ENCODE measurements at regions not wholly inside any gene's neighbourhood (a gene's known extent, or its start where the extent isn't known, plus 50 kb on each side); places are given as distances from the start of the nearest gene placed in this dataset.
"Not testable (repeated sequence)": the region's sequence is repeated elsewhere in the genome, so short reads cannot be mapped to it uniquely, and the experiment has no call there.

DNA sequence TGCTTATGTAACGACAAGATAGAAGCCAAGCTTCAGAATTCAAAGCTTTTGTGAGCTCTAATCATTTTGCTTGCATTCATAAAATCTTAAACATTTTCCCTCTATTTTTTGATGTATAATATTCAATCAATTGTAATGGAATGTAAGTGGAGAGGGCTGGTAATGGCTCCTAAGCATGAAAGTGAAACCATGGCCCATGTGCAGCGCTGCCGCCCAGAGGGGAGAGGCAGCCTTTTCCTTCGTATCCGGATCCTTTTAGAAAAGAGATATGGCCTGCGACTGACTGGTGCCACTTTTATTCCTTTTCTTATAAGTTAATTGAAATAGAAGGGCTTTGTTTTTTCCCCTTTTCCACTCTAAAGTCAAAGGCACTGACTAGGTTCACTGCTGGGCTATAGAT lies 178.9 kb upstream of the POMZP3 start:
- H3K4me1 ChIP-seq (ENCODE audit: control insufficient read depth in 2 of 2, insufficient read depth in 2 of 2, low read length in 2 of 2); H3K4me3 ChIP-seq (ENCODE audit: low read length in 2 of 2); H3K27ac ChIP-seq (ENCODE audit: low read depth in 2 of 2, low read length in 2 of 2); H3K36me3 ChIP-seq (ENCODE audit: control insufficient read depth in 2 of 2, insufficient read depth in 2 of 2, low read length in 2 of 2); H3K9me3 ChIP-seq (ENCODE audit: control insufficient read depth in 2 of 2, low read length in 2 of 2); H3K9ac ChIP-seq (ENCODE audit: low read depth in 1 of 2, low read length in 2 of 2); H3K27me3 ChIP-seq (ENCODE audit: control insufficient read depth in 2 of 2, insufficient read depth in 2 of 2, low read length in 2 of 2): not testable (repeated sequence)

GRCh38 chr7:76805262-76805661 lies 178.2 kb upstream of the POMZP3 start:
- H3K4me3 ChIP-seq (ENCODE audit: low read length in 2 of 2); H3K27me3 ChIP-seq (ENCODE audit: control insufficient read depth in 2 of 2, insufficient read depth in 2 of 2, low read length in 2 of 2); H3K36me3 ChIP-seq (ENCODE audit: control insufficient read depth in 2 of 2, insufficient read depth in 2 of 2, low read length in 2 of 2); H3K27ac ChIP-seq (ENCODE audit: low read depth in 2 of 2, low read length in 2 of 2); H3K9ac ChIP-seq (ENCODE audit: low read depth in 1 of 2, low read length in 2 of 2); H3K9me3 ChIP-seq (ENCODE audit: control insufficient read depth in 2 of 2, low read length in 2 of 2); H3K4me1 ChIP-seq (ENCODE audit: control insufficient read depth in 2 of 2, insufficient read depth in 2 of 2, low read length in 2 of 2): not testable (repeated sequence)

GRCh38 chr7:76797639-76798038 lies 170.6 kb upstream of the POMZP3 start:
- H3K4me1 ChIP-seq (ENCODE audit: control insufficient read depth in 2 of 2, insufficient read depth in 2 of 2, low read length in 2 of 2); H3K27ac ChIP-seq (ENCODE audit: low read depth in 2 of 2, low read length in 2 of 2); H3K9me3 ChIP-seq (ENCODE audit: control insufficient read depth in 2 of 2, low read length in 2 of 2); H3K27me3 ChIP-seq (ENCODE audit: control insufficient read depth in 2 of 2, insufficient read depth in 2 of 2, low read length in 2 of 2); H3K4me3 ChIP-seq (ENCODE audit: low read length in 2 of 2); H3K36me3 ChIP-seq (ENCODE audit: control insufficient read depth in 2 of 2, insufficient read depth in 2 of 2, low read length in 2 of 2); H3K9ac ChIP-seq (ENCODE audit: low read depth in 1 of 2, low read length in 2 of 2): not testable (repeated sequence)

DNA sequence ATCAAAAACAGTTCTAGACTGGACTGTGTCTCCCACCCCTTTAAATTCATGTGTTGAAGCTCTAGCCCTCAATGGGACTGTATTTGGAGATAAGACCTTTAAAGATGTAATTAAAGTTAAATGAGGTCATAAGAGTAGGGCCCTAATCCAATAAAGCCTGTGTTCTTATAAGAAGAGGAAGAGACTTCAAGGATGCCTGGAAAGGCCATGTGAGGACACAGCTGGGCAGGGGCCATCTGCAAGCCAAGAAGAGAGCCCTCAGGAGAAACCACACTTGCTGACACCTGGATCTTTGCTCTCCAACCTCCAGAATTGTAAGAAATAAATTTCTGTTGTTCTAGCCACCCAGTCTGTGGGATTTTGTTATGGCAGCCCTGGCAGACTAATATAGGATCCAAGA lies 153.6 kb upstream of the POMZP3 start:
- H3K27me3 ChIP-seq (ENCODE audit: control insufficient read depth in 2 of 2, insufficient read depth in 2 of 2, low read length in 2 of 2); H3K4me1 ChIP-seq (ENCODE audit: control insufficient read depth in 2 of 2, insufficient read depth in 2 of 2, low read length in 2 of 2); H3K27ac ChIP-seq (ENCODE audit: low read depth in 2 of 2, low read length in 2 of 2); H3K36me3 ChIP-seq (ENCODE audit: control insufficient read depth in 2 of 2, insufficient read depth in 2 of 2, low read length in 2 of 2); H3K9ac ChIP-seq (ENCODE audit: low read depth in 1 of 2, low read length in 2 of 2); H3K4me3 ChIP-seq (ENCODE audit: low read length in 2 of 2); H3K9me3 ChIP-seq (ENCODE audit: control insufficient read depth in 2 of 2, low read length in 2 of 2): not testable (repeated sequence)

GRCh38 chr7:76774279-76774678 lies 147.2 kb upstream of the POMZP3 start:
- not testable (repeated sequence) for H3K27ac ChIP-seq (ENCODE audit: low read depth in 2 of 2, low read length in 2 of 2); H3K9me3 ChIP-seq (ENCODE audit: control insufficient read depth in 2 of 2, low read length in 2 of 2); H3K4me3 ChIP-seq (ENCODE audit: low read length in 2 of 2); H3K4me1 ChIP-seq (ENCODE audit: control insufficient read depth in 2 of 2, insufficient read depth in 2 of 2, low read length in 2 of 2); H3K36me3 ChIP-seq (ENCODE audit: control insufficient read depth in 2 of 2, insufficient read depth in 2 of 2, low read length in 2 of 2); H3K9ac ChIP-seq (ENCODE audit: low read depth in 1 of 2, low read length in 2 of 2); H3K27me3 ChIP-seq (ENCODE audit: control insufficient read depth in 2 of 2, insufficient read depth in 2 of 2, low read length in 2 of 2)

GRCh38 chr7:76771980-76772379 lies 144.9 kb upstream of the POMZP3 start:
- H3K4me3 ChIP-seq (ENCODE audit: low read length in 2 of 2); H3K27me3 ChIP-seq (ENCODE audit: control insufficient read depth in 2 of 2, insufficient read depth in 2 of 2, low read length in 2 of 2); H3K4me1 ChIP-seq (ENCODE audit: control insufficient read depth in 2 of 2, insufficient read depth in 2 of 2, low read length in 2 of 2); H3K9me3 ChIP-seq (ENCODE audit: control insufficient read depth in 2 of 2, low read length in 2 of 2); H3K9ac ChIP-seq (ENCODE audit: low read depth in 1 of 2, low read length in 2 of 2); H3K27ac ChIP-seq (ENCODE audit: low read depth in 2 of 2, low read length in 2 of 2); H3K36me3 ChIP-seq (ENCODE audit: control insufficient read depth in 2 of 2, insufficient read depth in 2 of 2, low read length in 2 of 2): not testable (repeated sequence)

GRCh38 chr7:76763977-76764376 lies 136.9 kb upstream of the POMZP3 start:
- not testable (repeated sequence) for H3K9me3 ChIP-seq (ENCODE audit: control insufficient read depth in 2 of 2, low read length in 2 of 2); H3K36me3 ChIP-seq (ENCODE audit: control insufficient read depth in 2 of 2, insufficient read depth in 2 of 2, low read length in 2 of 2); H3K4me1 ChIP-seq (ENCODE audit: control insufficient read depth in 2 of 2, insufficient read depth in 2 of 2, low read length in 2 of 2); H3K27me3 ChIP-seq (ENCODE audit: control insufficient read depth in 2 of 2, insufficient read depth in 2 of 2, low read length in 2 of 2); H3K4me3 ChIP-seq (ENCODE audit: low read length in 2 of 2); H3K9ac ChIP-seq (ENCODE audit: low read depth in 1 of 2, low read length in 2 of 2); H3K27ac ChIP-seq (ENCODE audit: low read depth in 2 of 2, low read length in 2 of 2)

- not testable (repeated sequence) for H3K9me3 ChIP-seq (ENCODE audit: control insufficient read depth in 2 of 2, low read length in 2 of 2); H3K9ac ChIP-seq (ENCODE audit: low read depth in 1 of 2, low read length in 2 of 2); H3K4me1 ChIP-seq (ENCODE audit: control insufficient read depth in 2 of 2, insufficient read depth in 2 of 2, low read length in 2 of 2); H3K4me3 ChIP-seq (ENCODE audit: low read length in 2 of 2); H3K27ac ChIP-seq (ENCODE audit: low read depth in 2 of 2, low read length in 2 of 2); H3K36me3 ChIP-seq (ENCODE audit: control insufficient read depth in 2 of 2, insufficient read depth in 2 of 2, low read length in 2 of 2); H3K27me3 ChIP-seq (ENCODE audit: control insufficient read depth in 2 of 2, insufficient read depth in 2 of 2, low read length in 2 of 2)
Observed at GRCh38 chr7:76760546-76761220, 133.6 kb upstream of the POMZP3 start.

GRCh38 chr7:76739538-76739937 lies 112.5 kb upstream of the POMZP3 start:
- not testable (repeated sequence) for H3K4me1 ChIP-seq (ENCODE audit: control insufficient read depth in 2 of 2, insufficient read depth in 2 of 2, low read length in 2 of 2); H3K9ac ChIP-seq (ENCODE audit: low read depth in 1 of 2, low read length in 2 of 2); H3K27ac ChIP-seq (ENCODE audit: low read depth in 2 of 2, low read length in 2 of 2); H3K4me3 ChIP-seq (ENCODE audit: low read length in 2 of 2); H3K27me3 ChIP-seq (ENCODE audit: control insufficient read depth in 2 of 2, insufficient read depth in 2 of 2, low read length in 2 of 2); H3K9me3 ChIP-seq (ENCODE audit: control insufficient read depth in 2 of 2, low read length in 2 of 2); H3K36me3 ChIP-seq (ENCODE audit: control insufficient read depth in 2 of 2, insufficient read depth in 2 of 2, low read length in 2 of 2)

DNA sequence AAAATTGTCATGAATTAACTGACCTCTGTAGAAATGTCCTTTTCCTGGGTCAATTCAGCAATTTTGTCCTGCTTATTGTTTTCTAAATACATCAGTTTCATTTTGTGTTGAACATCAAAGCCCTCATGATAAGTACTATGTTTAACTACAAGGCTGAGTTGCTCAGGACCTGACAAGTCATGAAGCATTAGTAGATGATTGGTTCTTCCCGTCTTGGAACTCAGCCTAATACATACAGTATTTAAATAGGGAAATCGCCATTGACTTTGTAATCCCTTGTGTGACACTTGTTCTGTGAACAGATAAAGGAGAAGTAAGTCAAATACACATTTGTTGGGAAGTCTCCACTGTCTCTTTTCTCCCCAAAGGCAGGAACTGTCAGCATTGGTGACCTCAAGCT lies 109.6 kb upstream of the POMZP3 start:
- not testable (repeated sequence) for H3K9ac ChIP-seq (ENCODE audit: low read depth in 1 of 2, low read length in 2 of 2); H3K36me3 ChIP-seq (ENCODE audit: control insufficient read depth in 2 of 2, insufficient read depth in 2 of 2, low read length in 2 of 2); H3K4me3 ChIP-seq (ENCODE audit: low read length in 2 of 2); H3K9me3 ChIP-seq (ENCODE audit: control insufficient read depth in 2 of 2, low read length in 2 of 2); H3K4me1 ChIP-seq (ENCODE audit: control insufficient read depth in 2 of 2, insufficient read depth in 2 of 2, low read length in 2 of 2); H3K27me3 ChIP-seq (ENCODE audit: control insufficient read depth in 2 of 2, insufficient read depth in 2 of 2, low read length in 2 of 2); H3K27ac ChIP-seq (ENCODE audit: low read depth in 2 of 2, low read length in 2 of 2)

DNA sequence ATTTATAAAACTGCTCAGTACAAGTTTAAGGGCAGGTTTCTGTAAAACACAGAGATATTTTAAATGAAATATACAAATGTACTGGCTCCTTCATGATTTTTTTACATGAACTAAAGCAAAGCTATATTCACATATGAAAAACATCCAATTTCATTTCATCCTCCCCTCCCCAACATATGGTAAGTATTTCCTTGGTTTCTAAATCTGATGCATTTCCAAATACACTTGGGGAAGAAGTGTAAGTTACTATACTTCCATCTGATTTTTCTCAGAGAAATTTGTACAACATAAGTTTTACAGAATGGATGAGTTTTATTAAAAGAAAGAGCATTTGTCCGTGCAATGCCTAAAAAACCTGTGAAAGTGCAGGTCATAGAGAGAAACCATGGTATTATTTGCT lies 109.0 kb upstream of the POMZP3 start:
- H3K27me3 ChIP-seq (ENCODE audit: control insufficient read depth in 2 of 2, insufficient read depth in 2 of 2, low read length in 2 of 2); H3K4me3 ChIP-seq (ENCODE audit: low read length in 2 of 2); H3K4me1 ChIP-seq (ENCODE audit: control insufficient read depth in 2 of 2, insufficient read depth in 2 of 2, low read length in 2 of 2); H3K9ac ChIP-seq (ENCODE audit: low read depth in 1 of 2, low read length in 2 of 2); H3K36me3 ChIP-seq (ENCODE audit: control insufficient read depth in 2 of 2, insufficient read depth in 2 of 2, low read length in 2 of 2); H3K27ac ChIP-seq (ENCODE audit: low read depth in 2 of 2, low read length in 2 of 2); H3K9me3 ChIP-seq (ENCODE audit: control insufficient read depth in 2 of 2, low read length in 2 of 2): not testable (repeated sequence)

Data from mucosa of rectum (tissue), 2 donors.